T47D (cell line): ENCODE measurements at regions not wholly inside any gene's neighbourhood (a gene's known extent, or its start where the extent isn't known, plus 50 kb on each side); places are given as distances from the start of the nearest gene placed in this dataset.

Experiments
- DNase-seq, 2 experiments: peaks; one replicate each; pipeline versions ENCODE4 v3.0.0 to v3.0.0-alpha.2; 2011 to 2012; ENCODE audit warnings: low read depth in 1 of 2, low spot score in 1 of 2
- JUND ChIP-seq: IDR thresholded peaks from 2 replicates; pipeline ENCODE4 v1.6.1; 2012; ENCODE audit warnings: low read depth
- in situ Hi-C: cut with HindIII; loops from 2 replicates; pipeline ENCODE4 v1.10.0; 2016; ENCODE audit warnings: low sequenced_read_pairs, low pct_unique_long_range_greater_than_20kb

- TF ChIP-seq JUND: no peak
- no peak for DNase-seq
- in situ Hi-C loops: no loop called here
These were observed 224.3 kb downstream of the SOX9 start for GRCh38 chr17:72345088-72345487.

- in situ Hi-C loops: no loop called here
- TF ChIP-seq JUND: no peak
- DNase-seq: no peak
These were observed 224.7 kb downstream of the SOX9 start for GRCh38 chr17:72345536-72345935.

- no peak for TF ChIP-seq JUND
- in situ Hi-C loops: no loop called here
- DNase-seq: no peak
These were observed 225.5 kb downstream of the SOX9 start for GRCh38 chr17:72346306-72346705.

- TF ChIP-seq JUND: no peak
- DNase-seq: no peak
- in situ Hi-C loops: no loop called here
These were observed 228.2 kb downstream of the SOX9 start for GRCh38 chr17:72349011-72349410.

- in situ Hi-C loops: no loop called here
- TF ChIP-seq JUND: no peak
- no peak for DNase-seq
These were observed 228.7 kb downstream of the SOX9 start for GRCh38 chr17:72349491-72349995.

- in situ Hi-C loops: no loop called here
- TF ChIP-seq JUND: no peak
These were observed 229.3 kb downstream of the SOX9 start for GRCh38 chr17:72350073-72350472.

GRCh38 chr17:72351365-72351764, 230.5 kb downstream of the SOX9 start:
- TF ChIP-seq JUND: no peak
- in situ Hi-C loops: no loop called here
- DNase-seq: no peak

More at GRCh38 chr17:72350073-72350472, 229.3 kb downstream of the SOX9 start:
- DNase-seq: no peak

- in situ Hi-C loops: no loop called here
- DNase-seq: peak in 1 of 2 experiments; percentile 31
- TF ChIP-seq JUND: no peak
These were observed 231.1 kb downstream of the SOX9 start for GRCh38 chr17:72351884-72352346.

GRCh38 chr17:72353502-72353901, 232.7 kb downstream of the SOX9 start:
- no peak for TF ChIP-seq JUND
- no peak for DNase-seq
- in situ Hi-C loops: no loop called here

GRCh38 chr17:72354071-72354470, 233.3 kb downstream of the SOX9 start:
- in situ Hi-C loops: no loop called here
- TF ChIP-seq JUND: no peak
- no peak for DNase-seq

- in situ Hi-C loops: no loop called here
- DNase-seq: no peak
- no peak for TF ChIP-seq JUND
These were observed 237.0 kb downstream of the SOX9 start for GRCh38 chr17:72357764-72358365.

GRCh38 chr17:72358465-72358864, 237.6 kb downstream of the SOX9 start:
- TF ChIP-seq JUND: no peak
- in situ Hi-C loops: no loop called here
- DNase-seq: no peak

GRCh38 chr17:72359274-72359673, 238.5 kb downstream of the SOX9 start:
- peak; percentile 35 to 65 for DNase-seq
- in situ Hi-C loops: no loop called here
- TF ChIP-seq JUND: no peak

GRCh38 chr17:72359811-72360210, 239.0 kb downstream of the SOX9 start:
- in situ Hi-C loops: no loop called here
- no peak for TF ChIP-seq JUND
- DNase-seq: no peak
